Fibroblast of mammary gland (primary cell): ENCODE measurements at regions not wholly inside any gene's neighbourhood (a gene's known extent, or its start where the extent isn't known, plus 50 kb on each side); places are given as distances from the start of the nearest gene placed in this dataset.

Experiments used
- DNase-seq: peaks from one replicate; pipeline ENCODE4 v3.0.0-alpha.2; 2010; ENCODE audit warnings: low read depth
- H3K4me3 ChIP-seq: 2 replicates; pipeline ENCODE4 v1.5.1; 2011; ENCODE audit warnings: low read depth, mild to moderate bottlenecking, low read length, moderate library complexity; ENCODE audit not compliant: control insufficient read depth
- CTCF ChIP-seq: conservative IDR thresholded peaks from 2 replicates; pipeline ENCODE4 v1.5.1; 2011; ENCODE audit warnings: low read depth, low read length, inconsistent platforms; ENCODE audit not compliant: control insufficient read depth, insufficient read depth

- no peak for DNase-seq
- TF ChIP-seq CTCF: no peak
- H3K4me3 ChIP-seq: no peak overlapping the region
Measured at GRCh38 chr6:103047567-103047966, 1654.1 kb downstream of the GRIK2 start.

- no peak for TF ChIP-seq CTCF
- no peak overlapping the region for H3K4me3 ChIP-seq
- no peak for DNase-seq
Measured at GRCh38 chr6:103042336-103042735, 1648.8 kb downstream of the GRIK2 start.

- H3K4me3 ChIP-seq: no peak overlapping the region
- DNase-seq: no peak
- no peak for TF ChIP-seq CTCF
Measured at GRCh38 chr6:103036846-103037245, 1643.3 kb downstream of the GRIK2 start.

GRCh38 chr6:103027271-103027931 lies 1633.9 kb downstream of the GRIK2 start:
- DNase-seq: no peak
- no peak for TF ChIP-seq CTCF
- H3K4me3 ChIP-seq: no peak overlapping the region

- DNase-seq: no peak
- no peak overlapping the region for H3K4me3 ChIP-seq
- TF ChIP-seq CTCF: no peak
Measured at GRCh38 chr6:103018426-103018825, 1624.9 kb downstream of the GRIK2 start.

GRCh38 chr6:103017878-103018277 lies 1624.4 kb downstream of the GRIK2 start:
- no peak for TF ChIP-seq CTCF
- DNase-seq: no peak
- H3K4me3 ChIP-seq: no peak overlapping the region

- no peak for DNase-seq
- no peak overlapping the region for H3K4me3 ChIP-seq
- TF ChIP-seq CTCF: no peak
Measured at GRCh38 chr6:103011605-103012004, 1618.1 kb downstream of the GRIK2 start.
